SKM-1 treated with dmso at 0.1 percent for 144 hours (cell line): ENCODE measurements at regions not wholly inside any gene's neighbourhood (a gene's known extent, or its start where the extent isn't known, plus 50 kb on each side); places are given as distances from the start of the nearest gene placed in this dataset.

ENCODE experiments used
- DNase-seq: peaks from one replicate; lab custom pipeline; 2025; ENCODE audit not compliant: unreplicated experiment; lab: John Stamatoyannopoulos, UW

DNA sequence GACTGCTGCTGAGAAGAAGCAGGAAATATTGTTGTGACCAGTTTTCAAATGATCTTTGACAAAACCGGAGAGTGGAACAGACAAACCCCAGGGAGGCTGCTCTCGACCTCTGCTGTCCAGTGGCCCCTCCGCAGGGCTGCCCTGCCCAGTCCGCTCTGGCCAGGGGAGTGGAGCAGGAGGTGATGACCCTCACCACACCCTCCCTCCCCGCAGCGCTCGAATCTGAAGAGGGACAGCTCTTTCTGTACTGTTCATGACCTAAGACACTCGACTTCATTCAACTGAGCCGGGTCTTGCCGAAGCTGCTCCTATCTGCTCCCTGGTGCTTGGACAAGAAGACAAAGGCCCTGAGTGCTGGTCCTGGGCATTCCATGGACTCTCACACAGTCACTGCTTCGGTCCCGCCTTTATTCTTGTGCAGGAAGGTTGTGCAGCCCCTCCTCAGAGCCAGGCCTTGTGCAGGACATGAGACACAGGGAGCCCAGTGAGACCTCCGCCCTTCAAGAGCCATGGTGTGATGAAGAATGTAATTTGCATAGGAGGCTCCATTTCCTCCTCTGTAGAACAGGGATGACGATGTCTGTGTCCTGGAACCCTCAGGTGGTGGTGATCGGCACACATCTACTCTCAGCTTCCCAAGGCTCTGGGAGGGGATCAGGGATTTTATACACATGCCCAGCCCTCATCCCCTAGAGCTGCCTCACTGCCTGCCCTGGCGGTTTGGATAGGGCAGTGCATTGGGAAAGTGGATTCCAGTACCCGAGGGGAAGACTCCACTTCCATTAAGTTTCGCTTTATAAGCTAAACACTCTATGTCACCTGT, 97.1 kb upstream of the PRR20G start:
- DNase-seq: no peak

DNA sequence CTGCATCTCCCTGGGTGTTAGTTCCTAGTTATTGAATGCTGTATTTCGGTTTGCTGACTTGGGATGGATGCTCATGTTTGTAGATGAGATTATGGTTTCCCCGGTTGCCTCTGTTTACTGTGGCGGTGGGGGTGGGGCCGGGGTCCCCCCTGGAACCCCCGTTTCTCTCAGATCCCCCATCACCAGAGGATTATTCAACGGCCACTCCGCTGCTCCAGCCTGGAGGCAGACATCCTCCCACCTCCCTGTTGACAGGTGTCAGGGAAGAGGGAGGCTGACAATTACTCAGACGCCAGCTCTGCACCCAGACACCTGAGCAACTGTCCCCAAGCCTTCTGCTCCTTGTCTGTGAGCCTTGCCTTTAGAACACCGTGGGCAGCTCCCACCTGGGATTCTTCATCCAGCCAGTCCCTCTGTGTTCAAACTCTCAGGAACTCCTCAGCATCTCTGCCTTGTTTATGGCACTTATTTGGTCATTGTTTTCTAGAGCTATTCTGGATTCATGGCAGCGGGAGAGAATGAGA, 95.9 kb upstream of the PRR20G start:
- no peak for DNase-seq

DNA sequence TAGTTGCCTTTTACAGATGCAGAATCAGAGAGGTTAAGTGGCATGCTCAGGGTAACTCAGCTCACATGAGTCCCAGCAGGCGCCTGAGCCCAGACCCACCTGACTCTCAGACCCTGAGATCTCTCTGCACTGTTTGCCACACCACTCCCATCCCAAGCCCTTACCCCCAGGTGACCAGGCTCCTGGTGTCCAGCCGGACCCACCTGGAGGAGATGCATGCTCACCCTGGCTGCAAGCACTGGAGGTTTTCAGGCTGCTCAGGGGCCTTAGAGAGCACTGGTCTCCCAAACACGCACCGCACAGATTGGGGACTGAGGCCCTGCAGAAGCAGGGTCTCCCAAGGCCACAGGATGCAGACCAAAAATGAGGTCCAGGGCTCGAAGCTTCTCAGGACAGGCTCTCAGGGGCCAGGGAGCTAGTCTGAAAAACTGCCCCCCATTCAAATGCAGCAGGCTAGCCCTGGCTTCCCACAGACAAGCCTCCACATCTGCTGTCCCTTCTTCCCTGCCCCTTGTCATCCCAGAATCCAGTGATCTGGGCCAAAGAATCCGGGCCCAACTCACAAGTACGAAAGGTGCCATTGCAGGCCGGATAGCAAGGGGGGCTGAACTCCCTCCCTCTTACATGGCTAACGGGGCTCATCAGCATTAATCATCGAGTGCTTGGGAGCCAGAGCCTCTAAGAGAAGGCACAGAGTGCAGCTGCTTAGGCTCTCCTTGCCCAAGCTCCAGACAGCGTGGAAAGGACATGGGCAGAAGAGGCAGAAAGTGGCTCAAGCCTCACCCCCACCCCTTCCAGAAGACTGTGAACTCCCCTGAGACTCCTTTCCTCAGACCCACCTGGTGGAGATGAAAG, 90.2 kb upstream of the PRR20G start:
- DNase-seq: no peak

DNA sequence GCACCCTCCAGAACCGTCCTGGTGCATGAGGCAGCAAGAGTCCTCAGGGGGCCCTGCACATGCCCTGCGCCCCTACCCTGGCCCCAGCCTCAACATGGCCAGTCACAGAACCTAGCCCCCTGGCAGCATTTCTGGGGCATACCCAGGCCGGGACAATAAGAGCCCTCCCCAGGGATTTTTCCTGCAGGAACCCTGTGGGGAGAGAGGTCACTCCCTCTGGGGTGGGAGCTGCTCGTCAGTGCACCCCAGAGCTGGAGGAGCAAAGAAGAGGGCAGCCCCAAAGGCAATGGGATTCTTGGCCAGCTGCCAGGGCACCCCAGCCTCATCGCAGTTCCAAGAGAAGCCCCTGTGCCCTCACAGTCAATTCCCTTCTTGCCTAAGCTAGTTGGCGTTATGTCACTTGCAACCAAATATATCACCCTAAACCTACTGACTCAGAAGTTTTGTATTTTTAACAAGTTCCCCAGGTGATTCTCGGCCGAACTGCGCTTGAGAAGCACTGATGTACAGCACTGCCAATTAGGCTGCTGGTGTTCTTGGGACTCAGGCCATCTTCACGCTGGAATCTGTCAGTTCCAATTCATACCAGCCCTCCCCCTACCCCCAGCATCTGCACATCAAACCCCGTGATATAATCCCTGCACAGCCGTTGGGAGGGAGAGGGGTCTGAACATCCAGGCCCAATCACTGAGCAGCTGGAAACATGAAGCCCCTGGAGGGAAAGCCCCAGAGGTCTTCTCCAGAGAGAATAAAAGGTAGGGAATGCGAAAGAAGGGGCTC, 87.5 kb upstream of the PRR20G start:
- DNase-seq: no peak

DNA sequence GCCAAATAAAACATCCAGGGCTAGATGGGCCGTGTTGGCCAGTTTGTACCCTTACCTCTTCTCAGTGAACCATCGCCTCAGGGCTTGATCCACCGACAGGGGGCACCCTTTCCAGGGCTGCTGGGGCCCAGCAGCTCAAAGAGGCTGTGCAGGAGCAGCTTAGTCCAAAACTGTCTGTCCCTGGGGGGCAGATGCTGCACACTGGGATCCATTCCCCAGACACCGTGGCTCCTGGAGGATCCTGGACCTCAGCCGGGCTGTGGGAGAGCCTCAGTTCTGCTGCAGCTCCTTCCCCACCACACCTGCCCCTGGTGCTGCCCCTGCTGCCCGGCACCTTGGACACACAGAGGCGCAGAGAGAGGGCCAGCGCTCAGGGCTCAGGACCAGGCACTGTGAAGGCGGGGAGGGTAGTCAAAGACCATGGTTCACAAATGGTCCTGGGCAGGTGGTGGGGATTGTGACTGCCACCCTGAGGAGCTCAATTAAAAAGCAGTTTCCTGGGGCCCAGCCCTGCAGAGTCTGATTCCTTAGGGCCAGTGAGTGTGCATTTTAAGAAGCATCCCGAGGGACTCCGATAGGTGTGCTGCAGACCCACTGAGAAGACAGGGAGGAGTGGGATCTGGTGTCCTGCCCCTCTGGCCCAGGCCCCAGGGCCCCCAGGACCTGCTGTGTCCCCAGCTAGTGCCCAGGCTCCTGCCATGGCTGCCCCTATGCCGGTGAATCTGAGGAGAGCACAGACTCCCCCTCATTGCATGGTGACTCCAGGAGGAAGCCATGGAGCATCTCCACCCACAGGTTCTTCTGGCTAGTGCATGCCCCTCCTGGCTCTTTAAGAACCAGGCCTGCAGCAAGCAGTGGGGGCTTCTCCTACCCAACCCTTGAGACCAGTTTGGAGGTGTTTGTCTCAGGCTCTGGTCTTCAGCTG, 86.5 kb upstream of the PRR20G start:
- DNase-seq: no peak

DNA sequence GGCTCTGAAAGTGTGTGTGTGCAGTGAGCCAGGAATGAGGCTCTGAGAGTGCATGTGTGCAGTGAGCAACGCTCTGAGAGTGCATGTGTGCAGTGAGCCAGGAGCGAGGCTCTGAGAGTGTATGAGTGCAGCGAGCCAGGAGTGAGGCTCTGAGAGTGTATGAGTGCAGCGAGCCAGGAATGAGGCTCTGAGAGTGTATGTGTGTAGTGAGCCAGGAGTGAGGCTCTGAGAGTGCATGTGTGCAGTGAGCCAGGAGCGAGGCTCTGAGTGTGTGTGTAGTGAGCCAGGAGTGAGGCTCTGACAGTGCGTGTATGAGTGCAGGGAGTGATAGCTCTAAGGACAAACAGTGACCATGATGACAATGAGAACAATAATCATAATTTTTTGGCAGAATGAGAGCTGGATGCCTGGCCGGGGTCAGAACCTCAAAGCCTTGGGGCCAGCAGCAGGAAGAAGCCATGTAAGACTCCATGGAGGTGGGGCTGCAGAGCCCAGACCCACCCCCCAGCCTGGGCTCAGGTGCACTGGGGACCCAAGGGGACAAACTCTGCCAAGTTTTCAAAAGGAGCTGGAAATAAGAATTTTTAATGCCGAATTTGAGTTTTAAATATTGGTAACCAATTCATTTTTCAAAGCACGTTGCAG, 85.7 kb upstream of the PRR20G start:
- DNase-seq: no peak

DNA sequence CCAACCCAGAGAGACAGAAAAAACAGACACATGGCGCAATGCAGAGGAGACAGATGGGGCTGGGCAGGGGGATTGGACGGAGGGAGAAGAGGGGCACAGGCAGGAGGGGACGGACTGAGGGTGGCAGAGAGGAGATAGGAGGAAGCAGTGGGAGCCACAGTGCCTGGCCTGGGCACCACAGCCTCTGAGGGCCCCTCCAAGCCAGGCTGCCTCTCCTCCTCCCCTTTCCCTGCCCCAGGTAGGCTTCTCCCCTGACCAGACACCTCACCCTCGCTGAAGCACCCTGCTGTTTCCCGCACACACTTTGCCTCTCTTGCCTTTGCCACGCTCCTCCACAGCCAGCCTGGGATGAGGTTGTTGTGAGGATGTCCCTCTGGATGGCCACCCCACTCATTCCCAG, 84.0 kb upstream of the PRR20G start:
- no peak for DNase-seq

DNA sequence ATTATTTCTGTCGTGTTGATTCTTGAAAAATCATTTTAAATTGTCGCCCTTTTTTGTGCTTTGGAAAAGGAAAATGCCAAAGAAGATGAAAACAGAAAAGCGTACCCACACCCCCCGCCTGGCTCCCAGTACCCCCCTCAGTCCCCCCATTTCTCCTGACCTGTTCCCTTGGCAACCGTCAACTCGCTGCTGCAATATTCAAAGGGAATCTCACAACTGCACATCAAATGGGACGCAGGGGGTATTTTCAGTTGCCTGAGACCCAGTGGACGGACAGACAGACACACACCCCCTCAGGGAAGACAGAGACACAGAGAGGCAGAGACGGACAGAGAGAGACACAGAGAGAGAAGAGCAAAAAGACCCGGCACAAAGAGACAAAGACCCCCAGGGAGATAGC, 83.5 kb upstream of the PRR20G start:
- DNase-seq: no peak

DNA sequence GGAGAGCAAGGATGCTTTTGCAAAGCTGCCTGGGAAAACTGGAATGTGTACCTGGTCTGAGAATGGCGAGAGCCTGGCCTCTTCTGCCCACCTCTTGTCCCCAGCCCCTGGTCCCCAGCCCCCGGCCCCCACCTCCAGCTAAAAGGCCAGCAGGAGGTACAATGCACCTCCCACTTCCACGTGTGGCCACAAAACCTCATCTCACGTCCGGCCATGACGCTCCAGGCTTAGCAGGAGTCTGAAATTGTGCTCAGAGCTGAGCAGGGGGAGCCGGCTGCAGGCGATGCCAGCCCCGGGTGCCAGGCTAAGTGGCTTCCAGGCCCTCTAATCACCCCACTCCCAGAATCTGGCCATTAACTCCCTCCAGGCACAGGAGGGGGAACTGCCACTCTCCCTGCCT, 83.1 kb upstream of the PRR20G start:
- DNase-seq: no peak

DNA sequence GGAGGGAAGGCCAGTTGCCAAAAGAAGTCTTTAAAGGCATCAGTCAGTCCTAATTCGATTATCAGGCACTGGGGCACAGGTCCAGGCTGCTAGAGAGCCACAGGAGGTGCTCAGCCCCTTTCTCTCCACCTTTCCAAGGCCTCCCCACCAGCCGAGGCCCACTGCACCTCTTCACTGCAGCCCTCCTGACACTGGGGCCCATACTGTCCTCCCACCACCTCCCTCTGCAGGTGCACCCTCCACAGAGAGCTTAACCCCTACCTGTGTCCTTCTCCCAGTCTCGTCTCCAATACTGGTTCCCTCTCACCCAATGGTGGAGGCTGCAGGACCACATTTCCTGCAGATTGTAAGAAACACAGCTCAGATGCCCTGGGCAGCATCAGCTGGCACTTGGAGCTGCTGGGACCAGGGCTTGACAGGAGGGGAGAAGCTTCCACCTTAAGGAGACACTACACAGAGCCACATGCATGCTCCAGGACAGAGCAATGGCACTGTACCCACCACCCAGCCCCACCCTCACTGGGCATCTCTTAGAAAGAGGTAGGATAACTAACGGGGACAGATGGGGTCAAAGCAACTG, 81.6 kb upstream of the PRR20G start:
- DNase-seq: no peak

DNA sequence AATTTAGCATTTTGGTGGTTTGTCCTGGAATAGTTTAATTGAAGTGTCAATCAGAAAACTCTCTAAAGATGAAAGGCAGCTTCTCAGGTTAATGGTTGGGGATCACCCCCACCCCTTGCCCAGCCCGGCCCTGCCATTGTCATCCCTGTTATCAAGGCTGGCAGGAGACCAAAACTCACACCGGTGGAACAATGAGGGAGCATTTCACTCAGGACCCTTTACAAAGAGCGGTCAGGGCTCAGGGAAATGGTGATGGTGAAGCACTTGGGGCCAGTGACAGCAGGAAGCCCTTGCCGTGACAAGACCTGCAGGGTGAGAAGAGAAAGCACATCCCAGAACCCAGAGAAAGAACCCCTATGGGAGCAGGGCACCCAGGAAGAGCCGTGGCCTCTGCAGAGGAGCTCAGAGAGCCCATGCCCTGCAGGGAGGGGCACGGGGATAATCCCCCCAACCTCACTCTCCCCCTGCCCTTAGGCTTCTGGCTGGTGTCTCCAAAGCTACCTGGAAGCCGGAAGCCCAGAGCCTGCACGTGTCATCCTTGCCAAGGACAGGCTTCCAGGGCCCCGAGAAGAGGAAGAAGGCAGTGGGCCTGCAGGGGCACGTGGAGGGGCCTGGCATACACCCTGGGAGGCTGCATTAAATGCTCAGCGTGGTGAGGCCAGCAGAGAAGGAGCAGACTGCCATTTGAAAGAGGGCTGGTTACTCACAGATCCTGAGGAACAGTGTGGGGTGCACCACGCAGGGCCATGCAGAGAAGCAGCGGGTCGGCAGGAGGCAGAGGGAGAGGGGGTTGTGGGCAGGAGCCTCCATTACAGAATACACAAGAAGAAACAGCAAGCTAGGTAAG, 80.6 kb upstream of the PRR20G start:
- no peak for DNase-seq

DNA sequence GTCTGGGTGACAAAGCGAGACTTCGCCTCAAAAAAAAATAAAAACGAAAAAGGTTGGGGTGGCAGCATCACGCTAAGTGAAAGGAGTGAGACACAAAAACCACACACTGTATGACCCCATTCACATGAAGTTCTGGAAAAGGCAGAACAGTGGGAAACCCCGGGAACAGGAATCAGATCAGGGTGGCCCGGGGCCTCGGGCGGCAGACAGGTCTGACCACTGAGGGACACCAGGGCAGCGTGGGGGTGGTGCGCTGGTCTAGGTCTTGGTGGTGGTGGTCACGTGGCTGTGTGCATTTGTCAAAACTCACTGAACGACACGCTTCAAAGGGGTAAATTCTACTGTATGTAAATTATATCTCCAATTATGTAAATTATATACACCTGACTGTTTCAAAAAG, 79.7 kb upstream of the PRR20G start:
- no peak for DNase-seq

DNA sequence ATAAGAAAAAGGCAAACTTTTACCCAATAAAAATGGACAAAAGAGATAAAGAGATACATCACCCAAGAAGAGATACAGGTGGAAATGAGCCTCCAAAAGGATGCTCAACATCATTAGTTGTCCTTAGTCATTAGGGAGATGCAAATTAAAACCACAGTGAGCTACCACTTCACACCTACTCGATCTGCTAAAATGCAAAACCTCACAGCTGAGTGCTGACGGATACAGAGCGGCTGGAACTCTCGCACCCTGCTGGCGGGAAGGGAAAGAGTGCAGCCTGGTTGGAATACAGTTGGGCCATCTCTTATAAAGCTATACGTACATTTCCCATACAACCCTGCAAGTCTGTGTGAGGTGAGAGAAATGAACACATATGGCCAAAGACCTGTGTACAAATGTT, 78.5 kb upstream of the PRR20G start:
- no peak for DNase-seq

DNA sequence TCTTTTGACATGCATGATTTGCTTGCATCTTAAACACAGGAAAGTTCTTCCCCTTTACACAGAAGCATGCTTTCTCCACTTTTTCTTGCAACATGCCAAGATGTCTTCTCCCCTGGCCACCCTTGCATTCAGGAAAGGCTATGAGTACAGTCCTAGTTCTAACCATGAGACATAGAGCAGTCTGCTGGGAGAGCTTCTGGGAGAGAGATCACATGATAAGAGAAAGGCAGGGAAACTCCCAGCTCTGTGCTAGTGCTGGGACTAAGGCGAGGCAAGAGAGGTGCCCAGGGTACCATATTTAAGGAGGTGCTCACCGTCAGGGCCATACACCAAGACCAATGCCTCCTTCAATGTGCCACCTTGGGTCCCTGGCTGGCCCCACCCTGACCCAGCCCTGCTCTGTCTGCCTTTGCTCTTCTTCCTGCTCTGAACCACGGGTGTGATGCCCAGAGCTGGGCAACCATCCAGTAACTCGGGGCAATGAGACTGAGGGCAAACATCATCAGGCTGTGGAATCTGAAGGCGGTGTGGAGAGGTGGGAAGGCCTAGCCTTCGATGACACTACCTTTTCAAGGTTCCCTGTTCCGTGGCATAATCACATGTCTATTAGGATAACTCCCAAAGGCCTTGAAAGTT, 77.4 kb upstream of the PRR20G start:
- DNase-seq: no peak

DNA sequence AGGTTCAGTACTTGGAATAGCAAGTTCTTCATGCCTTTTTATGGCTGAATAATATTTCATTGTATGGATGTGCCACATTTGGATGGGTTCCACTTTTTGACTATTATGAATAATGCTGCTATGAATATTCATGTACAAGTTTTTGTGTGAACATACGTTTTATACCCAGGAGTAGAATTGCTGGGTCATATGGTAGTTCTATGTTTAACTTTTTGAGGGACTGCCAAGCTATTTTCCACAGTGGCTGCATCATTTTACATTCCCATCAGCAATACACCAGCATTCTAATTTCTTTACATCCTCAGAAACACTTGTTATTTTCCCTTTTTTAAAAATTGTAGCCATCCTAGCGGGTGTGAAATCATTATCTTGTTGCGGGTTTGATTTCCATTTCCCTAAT, 76.0 kb upstream of the PRR20G start:
- no peak for DNase-seq

DNA sequence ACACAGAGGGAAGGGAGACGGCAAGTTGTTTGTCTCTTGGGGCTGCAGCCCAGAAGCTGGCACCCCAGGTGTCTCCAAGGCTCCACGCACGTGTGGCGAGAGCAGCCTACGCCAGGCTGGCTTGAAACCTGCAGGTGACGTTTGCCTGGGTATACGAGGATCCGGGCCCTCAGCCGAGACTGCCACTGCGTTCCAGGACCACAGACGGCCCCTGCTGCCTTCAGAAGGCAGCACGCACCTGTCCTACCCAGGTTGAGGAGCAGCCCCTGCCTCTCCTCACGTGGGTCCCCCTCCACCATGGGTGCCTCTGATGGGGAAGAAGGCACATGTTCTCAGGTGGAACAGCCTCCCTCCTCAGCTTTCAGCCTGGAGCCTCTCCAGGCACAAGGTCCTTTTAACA, 75.3 kb upstream of the PRR20G start:
- no peak for DNase-seq

DNA sequence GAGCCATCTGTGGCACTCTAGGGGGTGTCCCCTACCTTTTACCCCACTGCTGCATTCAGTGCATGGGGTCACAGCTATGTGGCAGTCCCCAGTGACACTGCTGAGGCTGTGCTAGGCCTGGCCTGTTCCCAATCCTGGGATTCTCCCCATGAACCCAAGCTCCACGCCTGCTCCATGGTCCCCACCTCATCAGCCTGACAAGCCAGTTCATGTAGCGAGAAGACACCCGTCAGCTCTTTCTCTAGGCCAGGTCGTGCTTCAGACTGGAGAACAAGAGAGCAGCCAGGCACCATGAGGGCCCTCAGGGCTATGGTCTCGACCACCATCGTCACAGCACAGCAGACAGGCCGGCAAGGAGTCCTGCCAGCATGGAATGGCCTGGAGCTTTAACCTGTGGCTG, 72.8 kb upstream of the PRR20G start:
- no peak for DNase-seq

DNA sequence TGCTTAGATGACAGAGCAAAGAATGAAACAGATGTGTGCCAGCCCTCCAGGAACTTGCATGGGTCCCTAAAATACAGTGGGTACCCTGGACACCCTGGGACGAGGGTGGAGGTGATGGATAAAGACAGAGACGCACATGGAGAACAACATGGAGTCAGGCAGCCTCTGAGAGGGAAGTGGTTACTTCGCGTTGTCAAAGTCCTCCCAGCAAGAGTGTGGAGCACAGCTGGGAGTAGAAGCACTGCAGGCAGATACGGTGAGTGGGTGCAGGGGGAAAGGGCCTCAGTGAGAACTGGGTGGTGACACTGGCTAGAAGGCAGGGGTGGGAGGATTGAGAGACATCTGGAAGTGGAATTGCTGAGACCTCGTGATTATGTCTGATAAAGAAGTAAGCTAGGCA, 70.8 kb upstream of the PRR20G start:
- no peak for DNase-seq
